GM19193 (cell line): ENCODE measurements at regions not wholly inside any gene's neighbourhood (a gene's known extent, or its start where the extent isn't known, plus 50 kb on each side); places are given as distances from the start of the nearest gene placed in this dataset.

ENCODE experiments used
- POLR2A ChIP-seq: IDR thresholded peaks from 4 replicates; pipeline ENCODE4 v1.6.1; 2011; ENCODE audit not compliant: insufficient read depth, insufficient read length; ENCODE audit errors: extremely low read depth

GRCh38 chr12:125936502-125936901 is 871.3 kb downstream of the AACS start:
- no peak for TF ChIP-seq POLR2A

DNA sequence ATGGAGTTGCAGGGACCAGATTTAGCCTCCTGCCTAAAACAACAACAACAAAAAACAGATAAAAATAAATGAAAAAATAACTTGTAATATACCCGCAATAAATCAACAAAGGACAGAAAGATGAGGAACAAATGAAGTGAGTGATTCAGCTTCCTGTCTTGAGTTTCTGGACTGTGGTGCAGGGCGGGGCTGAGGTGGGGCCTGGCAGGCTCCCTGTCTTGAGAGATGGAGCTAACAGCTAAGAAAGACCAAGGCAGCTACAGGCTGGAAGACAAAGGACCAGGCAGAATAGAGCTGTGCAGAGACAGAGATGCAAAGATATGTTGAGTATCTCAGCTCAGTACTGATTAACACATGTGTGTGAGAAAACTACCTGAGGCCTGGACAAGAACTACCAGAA is 879.2 kb downstream of the AACS start:
- no peak for TF ChIP-seq POLR2A

- TF ChIP-seq POLR2A = no peak
Observed at GRCh38 chr12:125949471-125949870, 884.2 kb downstream of the AACS start.

- no peak for TF ChIP-seq POLR2A
Observed at GRCh38 chr12:125954362-125954761, 889.1 kb downstream of the AACS start.

GRCh38 chr12:125956186-125956585 is 891.0 kb downstream of the AACS start:
- no peak for TF ChIP-seq POLR2A

DNA sequence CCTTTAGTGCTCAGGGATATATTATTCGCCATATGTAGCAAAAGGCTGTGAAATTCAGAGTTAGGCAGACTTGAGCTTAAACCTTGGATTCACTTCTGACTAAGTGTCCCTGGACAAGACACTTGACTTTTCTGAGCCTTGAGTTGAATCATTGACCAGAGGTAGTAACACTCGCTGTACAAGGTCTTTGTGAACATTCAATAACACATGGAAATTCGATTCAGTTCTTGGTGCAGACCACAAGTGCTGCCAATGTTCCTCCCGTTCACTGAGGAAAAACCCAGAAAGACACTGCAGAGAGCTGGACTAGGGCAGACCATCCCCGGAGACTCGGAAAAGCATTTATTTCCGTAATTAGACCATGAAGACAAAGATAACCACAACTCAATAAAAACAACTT is 901.4 kb downstream of the AACS start:
- TF ChIP-seq POLR2A = no peak

DNA sequence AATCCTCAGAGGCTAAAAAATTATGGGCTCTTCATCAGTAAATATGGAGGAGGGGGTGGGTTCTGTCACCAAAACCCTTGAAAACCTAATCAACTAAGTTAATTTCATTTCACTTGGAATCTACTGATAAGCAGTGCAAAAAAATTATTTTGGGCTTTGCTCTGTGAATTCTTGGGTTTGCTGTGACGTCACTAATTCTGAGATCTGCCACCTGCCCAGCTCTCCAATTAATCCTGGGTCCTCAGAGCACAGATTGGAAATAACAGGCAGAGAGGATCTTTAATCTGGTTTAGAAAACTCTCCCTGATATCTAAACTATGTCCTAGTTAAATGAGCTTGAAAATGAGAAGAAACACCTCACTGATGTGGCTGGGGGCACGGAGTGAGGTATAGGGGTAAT is 903.2 kb downstream of the AACS start:
- no peak for TF ChIP-seq POLR2A

DNA sequence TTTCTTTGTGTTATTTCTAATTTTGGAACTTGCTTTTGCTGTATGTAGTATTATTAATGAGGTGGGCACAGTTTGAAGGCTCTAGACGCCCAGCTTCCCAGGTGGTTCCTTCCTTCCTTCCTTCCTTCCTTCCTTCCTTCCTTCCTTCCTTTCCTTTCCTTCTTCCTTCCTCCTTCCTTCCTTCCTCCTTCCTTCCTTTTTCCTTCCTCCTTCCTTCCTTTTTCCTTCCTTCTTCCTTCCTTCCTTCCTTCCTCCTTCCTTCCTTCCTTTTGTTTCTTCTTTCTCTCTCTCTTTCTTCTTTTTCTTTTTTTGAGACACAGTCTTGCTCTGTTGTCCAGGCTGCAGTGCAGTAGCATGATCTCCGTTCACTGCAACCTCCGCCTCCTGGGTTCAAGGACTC is 906.7 kb downstream of the AACS start:
- TF ChIP-seq POLR2A = no peak

DNA sequence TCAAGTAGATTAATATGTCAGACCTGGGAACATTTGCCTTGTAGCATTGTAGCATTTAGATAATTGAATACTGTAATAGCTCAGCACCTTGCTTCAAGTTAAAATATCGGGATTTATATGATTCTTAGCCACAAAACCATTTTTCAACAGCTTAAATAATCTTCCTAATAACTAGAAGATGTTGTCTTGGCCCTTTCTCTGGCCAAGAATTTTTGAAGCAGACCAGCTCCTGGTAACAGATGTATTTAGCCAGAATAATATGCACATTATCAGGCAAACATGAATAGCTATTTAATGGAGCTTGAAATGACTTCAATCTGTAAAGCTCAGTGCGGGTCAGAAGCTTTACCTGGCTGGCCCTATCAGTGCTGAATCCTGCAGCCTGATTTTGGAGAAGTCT is 913.1 kb downstream of the AACS start:
- no peak for TF ChIP-seq POLR2A

DNA sequence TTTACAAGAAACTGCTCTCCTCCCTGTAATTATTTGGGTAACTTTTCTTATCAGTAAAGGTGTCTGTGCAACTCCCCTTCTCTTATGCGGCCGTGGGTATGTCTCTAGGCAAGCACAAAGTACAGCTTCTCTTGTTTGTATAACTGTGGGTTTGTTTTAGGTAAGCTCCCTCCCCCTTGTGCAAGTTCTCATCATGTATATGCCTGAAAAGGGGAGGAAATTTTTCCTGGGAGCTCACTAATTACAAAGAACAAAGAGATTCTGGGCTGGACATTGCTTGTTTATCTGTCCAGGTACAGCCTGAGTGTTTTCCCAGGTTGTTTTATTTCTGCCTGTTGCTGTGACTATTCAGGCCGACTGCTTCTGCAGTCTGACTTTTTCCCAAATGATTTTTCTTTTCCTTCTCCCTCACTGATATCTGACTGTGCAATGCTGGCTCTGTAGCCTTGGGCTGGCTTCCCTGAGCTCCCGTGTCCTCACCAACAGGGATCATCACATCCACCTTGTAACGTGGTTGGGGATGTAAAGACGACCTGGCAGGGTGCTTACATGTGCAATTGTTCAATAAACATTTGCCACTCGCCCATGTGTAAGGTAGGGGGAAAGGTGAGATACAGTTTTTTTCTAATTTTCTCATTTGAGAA is 916.5 kb downstream of the AACS start:
- TF ChIP-seq POLR2A = no peak

- no peak for TF ChIP-seq POLR2A
Observed at GRCh38 chr12:125983094-125983783, 918.0 kb downstream of the AACS start.

GRCh38 chr12:125983784-125984500 is 918.7 kb downstream of the AACS start:
- no peak for TF ChIP-seq POLR2A

- no peak for TF ChIP-seq POLR2A
Observed at GRCh38 chr12:125988545-125988944, 923.3 kb downstream of the AACS start.

DNA sequence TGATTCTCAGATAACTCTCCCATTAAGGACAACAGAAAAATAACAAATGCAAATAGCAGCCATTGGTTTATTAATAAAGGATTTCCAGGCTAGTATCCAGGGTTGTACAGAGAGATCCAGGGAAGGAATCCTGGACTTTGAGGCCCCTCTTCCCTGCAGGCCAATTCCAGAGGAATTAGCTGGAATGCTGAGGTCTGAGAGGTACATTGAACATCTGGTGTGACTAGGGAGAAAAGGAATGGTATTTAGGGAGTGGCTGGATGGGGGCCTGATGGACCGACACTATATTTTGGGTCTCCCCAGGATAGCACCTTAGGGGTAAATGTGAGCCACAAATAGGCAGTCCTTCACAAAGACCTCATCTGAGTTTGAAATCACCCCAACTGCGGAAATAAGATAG is 924.5 kb downstream of the AACS start:
- TF ChIP-seq POLR2A = no peak

- TF ChIP-seq POLR2A = no peak
Observed at GRCh38 chr12:125996443-125996842, 931.2 kb downstream of the AACS start.

DNA sequence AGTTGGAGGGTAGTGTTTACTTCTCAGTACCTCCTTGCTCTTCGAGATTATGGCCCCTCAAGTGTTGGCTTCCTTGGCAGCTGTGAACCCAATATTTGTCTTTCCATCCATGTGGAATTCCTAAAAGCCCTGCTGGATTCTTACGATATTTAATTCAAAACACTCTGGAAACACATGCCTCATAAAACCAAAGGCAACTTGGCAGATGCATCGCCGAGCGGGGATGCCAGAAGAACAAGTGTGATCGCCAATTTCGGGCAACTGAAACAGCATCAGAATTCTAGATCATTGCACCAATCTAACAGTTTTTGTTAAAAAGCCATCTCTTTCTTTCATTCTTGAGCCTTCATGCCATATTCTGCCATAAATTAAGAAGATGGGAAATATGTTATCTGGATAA is 934.4 kb downstream of the AACS start:
- no peak for TF ChIP-seq POLR2A
